RWPE1 (cell line): ENCODE measurements at regions not wholly inside any gene's neighbourhood (a gene's known extent, or its start where the extent isn't known, plus 50 kb on each side); places are given as distances from the start of the nearest gene placed in this dataset.

Experiments used
- CTCF ChIA-PET: fragments of 350-600 bp; sonication (Branson Sonifier 250); formaldehyde crosslinking; extraction: SDS; loops from one replicate; lab custom pipeline; 2021; lab: Yijun Ruan, JAX
- POLR2A ChIA-PET: fragments of 400-600 bp; formaldehyde crosslinking; extraction: SDS; loops from one replicate; lab custom pipeline; 2020; ENCODE audit warnings: antibody characterized with exemption; ENCODE audit not compliant: low non-redundant PET; lab: Yijun Ruan, JAX
- DNase-seq: peaks from one replicate; pipeline ENCODE4 v3.0.0; 2012; ENCODE audit warnings: low spot score
- H3K27ac ChIP-seq: fragments of 450-650 bp; 2 replicates; pipeline ENCODE4 v1.5.1; 2017
- CTCF ChIP-seq: fragments of 450-650 bp; conservative IDR thresholded peaks from 2 replicates; pipeline ENCODE4 v1.5.1; 2017; ENCODE audit warnings: low read depth, mild to moderate bottlenecking

GRCh38 chr13:111844222-111844671 is 222.7 kb upstream of the SOX1 start:
- ChIA-PET POLR2A (no interaction called here), CTCF (no interaction called here)
- no peak for DNase-seq
- TF ChIP-seq CTCF = no peak
- no peak overlapping the region for H3K27ac ChIP-seq

GRCh38 chr13:111844682-111845081 is 222.3 kb upstream of the SOX1 start:
- DNase-seq = no peak
- ChIA-PET CTCF (no interaction called here), POLR2A (no interaction called here)
- TF ChIP-seq CTCF = no peak
- H3K27ac ChIP-seq = no peak overlapping the region

GRCh38 chr13:111845621-111846351 is 221.2 kb upstream of the SOX1 start:
- ChIA-PET CTCF (no interaction called here), POLR2A (no interaction called here)
- DNase-seq = no peak
- no peak for TF ChIP-seq CTCF
- no peak overlapping the region for H3K27ac ChIP-seq

- DNase-seq = no peak
- TF ChIP-seq CTCF = no peak
- POLR2A ChIA-PET = no interaction called here
- CTCF ChIA-PET = no interaction called here
- no peak overlapping the region for H3K27ac ChIP-seq
Observed at GRCh38 chr13:111846391-111847159, 220.4 kb upstream of the SOX1 start.

- TF ChIP-seq CTCF = no peak
- ChIA-PET POLR2A (no interaction called here), CTCF (no interaction called here)
- no peak for DNase-seq
- H3K27ac ChIP-seq = no peak overlapping the region
Observed at GRCh38 chr13:111847964-111848363, 219.0 kb upstream of the SOX1 start.

GRCh38 chr13:111850458-111850857 is 216.5 kb upstream of the SOX1 start:
- no peak for TF ChIP-seq CTCF
- CTCF ChIA-PET = no interaction called here
- POLR2A ChIA-PET = no interaction called here
- H3K27ac ChIP-seq = no peak overlapping the region
- no peak for DNase-seq
